ENCODE measurements at regions not wholly inside any gene's neighbourhood (a gene's known extent, or its start where the extent isn't known, plus 50 kb on each side); places are given as distances from the start of the nearest gene placed in this dataset.

GRCh38 chr2:39540414-39540813 is 103.3 kb upstream of the MAP4K3 start:
- no peak for DNase-seq

- DNase-seq = no peak
These were observed 104.2 kb upstream of the MAP4K3 start for GRCh38 chr2:39541011-39541930.

- no peak for DNase-seq
These were observed 105.4 kb upstream of the MAP4K3 start for GRCh38 chr2:39542523-39542922.

- DNase-seq = no peak
These were observed 108.9 kb upstream of the MAP4K3 start for GRCh38 chr2:39545957-39546356.

- no peak for DNase-seq
These were observed 109.3 kb upstream of the MAP4K3 start for GRCh38 chr2:39546409-39546808.

GRCh38 chr2:39546937-39547336 is 109.9 kb upstream of the MAP4K3 start:
- DNase-seq = no peak

- DNase-seq = no peak
These were observed 111.0 kb upstream of the MAP4K3 start for GRCh38 chr2:39547811-39548719.

- no peak for DNase-seq
These were observed 111.9 kb upstream of the MAP4K3 start for GRCh38 chr2:39549000-39549399.

GRCh38 chr2:39549718-39550464 is 112.8 kb upstream of the MAP4K3 start:
- no peak for DNase-seq

- no peak for DNase-seq
These were observed 113.7 kb upstream of the MAP4K3 start for GRCh38 chr2:39550701-39551285.

GRCh38 chr2:39558906-39559305 is 106.8 kb upstream of the TMEM178A start:
- no peak for DNase-seq

GRCh38 chr2:39563572-39563971 is 102.1 kb upstream of the TMEM178A start:
- no peak for DNase-seq

- no peak for DNase-seq
These were observed 98.2 kb upstream of the TMEM178A start for GRCh38 chr2:39567507-39567906.

- DNase-seq = no peak
These were observed 97.6 kb upstream of the TMEM178A start for GRCh38 chr2:39568116-39568515.

GRCh38 chr2:39568561-39569006 is 97.1 kb upstream of the TMEM178A start:
- no peak for DNase-seq

- DNase-seq = no peak
These were observed 95.6 kb upstream of the TMEM178A start for GRCh38 chr2:39570130-39570555.

GRCh38 chr2:39570614-39571013 is 95.1 kb upstream of the TMEM178A start:
- no peak for DNase-seq

- no peak for DNase-seq
These were observed 94.5 kb upstream of the TMEM178A start for GRCh38 chr2:39571111-39571731.

- no peak for DNase-seq
These were observed 92.4 kb upstream of the TMEM178A start for GRCh38 chr2:39573276-39573675.

GRCh38 chr2:39581866-39582265 is 83.9 kb upstream of the TMEM178A start:
- DNase-seq = no peak

- DNase-seq = no peak
These were observed 82.5 kb upstream of the TMEM178A start for GRCh38 chr2:39583213-39583612.

- DNase-seq = no peak
These were observed 81.9 kb upstream of the TMEM178A start for GRCh38 chr2:39583781-39584180.

Measured in MV-4-11 (cell line).